GM18511 (cell line): ENCODE measurements at regions not wholly inside any gene's neighbourhood (a gene's known extent, or its start where the extent isn't known, plus 50 kb on each side); places are given as distances from the start of the nearest gene placed in this dataset.
"Not testable (repeated sequence)": the region's sequence is repeated elsewhere in the genome, so short reads cannot be mapped to it uniquely, and the experiment has no call there.

Experiments used
- ATAC-seq: cut with Tn5 transposase; IDR thresholded peaks from one replicate; pipeline ENCODE4 v1.9.1; 2021; ENCODE audit warnings: mild to moderate bottlenecking, moderate library complexity; ENCODE audit not compliant: unreplicated experiment

GRCh38 chr6:165012183-165012582, 297.2 kb downstream of the C6orf118 start:
- ATAC-seq, result no peak

- no peak for ATAC-seq
These were observed 298.6 kb downstream of the C6orf118 start for GRCh38 chr6:165010556-165011535.

GRCh38 chr6:165008971-165009370, 300.4 kb downstream of the C6orf118 start:
- ATAC-seq, result no peak

GRCh38 chr6:165002866-165003265, 306.5 kb downstream of the C6orf118 start:
- no peak for ATAC-seq

- ATAC-seq, result no peak
These were observed 307.0 kb downstream of the C6orf118 start for GRCh38 chr6:165002358-165002757.

GRCh38 chr6:165001502-165002157, 307.8 kb downstream of the C6orf118 start:
- ATAC-seq, result no peak

- no peak for ATAC-seq
These were observed 311.1 kb downstream of the C6orf118 start for GRCh38 chr6:164998297-164998696.

- ATAC-seq, result no peak
These were observed 312.6 kb downstream of the C6orf118 start for GRCh38 chr6:164996838-164997237.

GRCh38 chr6:164991573-164991972, 317.8 kb downstream of the C6orf118 start:
- no peak for ATAC-seq

GRCh38 chr6:164990901-164991300, 318.5 kb downstream of the C6orf118 start:
- ATAC-seq, result no peak

- ATAC-seq, result no peak
These were observed 327.0 kb downstream of the C6orf118 start for GRCh38 chr6:164982389-164982788.

GRCh38 chr6:164967102-164967501, 342.3 kb downstream of the C6orf118 start:
- ATAC-seq, result no peak

- no peak for ATAC-seq
These were observed 346.6 kb downstream of the C6orf118 start for GRCh38 chr6:164962805-164963204.

GRCh38 chr6:164947164-164947563, 362.2 kb downstream of the C6orf118 start:
- ATAC-seq, result no peak

GRCh38 chr6:164942271-164942670, 367.1 kb downstream of the C6orf118 start:
- ATAC-seq, result no peak

- ATAC-seq, result not testable (repeated sequence)
These were observed 376.1 kb downstream of the C6orf118 start for GRCh38 chr6:164933238-164933794.

GRCh38 chr6:164929408-164929977, 379.9 kb downstream of the C6orf118 start:
- no peak for ATAC-seq

- no peak for ATAC-seq
These were observed 380.5 kb downstream of the C6orf118 start for GRCh38 chr6:164928728-164929407.

GRCh38 chr6:164928057-164928727, 381.2 kb downstream of the C6orf118 start:
- ATAC-seq, result no peak
